SW480 (cell line): ENCODE measurements at regions not wholly inside any gene's neighbourhood (a gene's known extent, or its start where the extent isn't known, plus 50 kb on each side); places are given as distances from the start of the nearest gene placed in this dataset.

Experiments
- DNase-seq: peaks from one replicate; pipeline ENCODE4 v3.0.0-alpha.2; 2016; ENCODE audit warnings: low spot score

GRCh38 chr7:25815711-25816110, 336.3 kb upstream of the NFE2L3 start:
- peak; percentile 98 for DNase-seq

- DNase-seq: peak; percentile 27
Measured at GRCh38 chr7:25820432-25821040, 331.5 kb upstream of the NFE2L3 start.

- no peak for DNase-seq
Measured at GRCh38 chr7:25821225-25821624, 330.8 kb upstream of the NFE2L3 start.

- no peak for DNase-seq
Measured at GRCh38 chr7:25822823-25823222, 329.2 kb upstream of the NFE2L3 start.

- DNase-seq: no peak
Measured at GRCh38 chr7:25823571-25823970, 328.4 kb upstream of the NFE2L3 start.

- DNase-seq: no peak
Measured at GRCh38 chr7:25828468-25828867, 323.5 kb upstream of the NFE2L3 start.

- DNase-seq: no peak
Measured at GRCh38 chr7:25829663-25830062, 322.3 kb upstream of the NFE2L3 start.

GRCh38 chr7:25830215-25830614, 321.8 kb upstream of the NFE2L3 start:
- DNase-seq: no peak

GRCh38 chr7:25831062-25831691, 320.8 kb upstream of the NFE2L3 start:
- DNase-seq: no peak

GRCh38 chr7:25831831-25832411, 320.1 kb upstream of the NFE2L3 start:
- DNase-seq: no peak

- DNase-seq: no peak
Measured at GRCh38 chr7:25832456-25832855, 319.5 kb upstream of the NFE2L3 start.

GRCh38 chr7:25832929-25833328, 319.1 kb upstream of the NFE2L3 start:
- DNase-seq: no peak

- no peak for DNase-seq
Measured at GRCh38 chr7:25834050-25834449, 317.9 kb upstream of the NFE2L3 start.

- no peak for DNase-seq
Measured at GRCh38 chr7:25835197-25835596, 316.8 kb upstream of the NFE2L3 start.

GRCh38 chr7:25839084-25839769, 312.8 kb upstream of the NFE2L3 start:
- DNase-seq: no peak

GRCh38 chr7:25840209-25840792, 311.7 kb upstream of the NFE2L3 start:
- DNase-seq: no peak

- DNase-seq: no peak
Measured at GRCh38 chr7:25841575-25841974, 310.4 kb upstream of the NFE2L3 start.

GRCh38 chr7:25842201-25842733, 309.7 kb upstream of the NFE2L3 start:
- DNase-seq: no peak

- no peak for DNase-seq
Measured at GRCh38 chr7:25843467-25843866, 308.5 kb upstream of the NFE2L3 start.

- DNase-seq: no peak
Measured at GRCh38 chr7:25844102-25844870, 307.7 kb upstream of the NFE2L3 start.

GRCh38 chr7:25845464-25845863, 306.5 kb upstream of the NFE2L3 start:
- no peak for DNase-seq

- DNase-seq: no peak
Measured at GRCh38 chr7:25846722-25847121, 305.3 kb upstream of the NFE2L3 start.
